Medulla oblongata (tissue), 1 donor: ENCODE measurements at regions not wholly inside any gene's neighbourhood (a gene's known extent, or its start where the extent isn't known, plus 50 kb on each side); places are given as distances from the start of the nearest gene placed in this dataset.
"Not testable (repeated sequence)": the region's sequence is repeated elsewhere in the genome, so short reads cannot be mapped to it uniquely, and the experiment has no call there.

Experiments used
- DNase-seq: peaks from one replicate; pipeline ENCODE4 v3.0.0-alpha.2; 2015; ENCODE audit errors: extremely low spot score

- no peak for DNase-seq
These were observed 344.5 kb downstream of the LRATD1 start for GRCh38 chr2:14977021-14977420.

- DNase-seq, result no peak
These were observed 346.3 kb downstream of the LRATD1 start for GRCh38 chr2:14978845-14979244.

GRCh38 chr2:14982790-14983189 is 350.3 kb downstream of the LRATD1 start:
- no peak for DNase-seq

- no peak for DNase-seq
These were observed 356.1 kb downstream of the LRATD1 start for GRCh38 chr2:14988600-14988999.

GRCh38 chr2:14991723-14992122 is 359.2 kb downstream of the LRATD1 start:
- DNase-seq, result no peak

GRCh38 chr2:14994721-14995120 is 362.2 kb downstream of the LRATD1 start:
- DNase-seq, result no peak

- DNase-seq, result no peak
These were observed 364.0 kb downstream of the LRATD1 start for GRCh38 chr2:14996351-14997014.

GRCh38 chr2:14998546-14998945 is 366.0 kb downstream of the LRATD1 start:
- DNase-seq, result no peak

GRCh38 chr2:14999114-14999661 is 366.7 kb downstream of the LRATD1 start:
- DNase-seq, result no peak

- DNase-seq, result not testable (repeated sequence)
These were observed 370.0 kb downstream of the LRATD1 start for GRCh38 chr2:15002519-15002918.

- no peak for DNase-seq
These were observed 374.1 kb downstream of the LRATD1 start for GRCh38 chr2:15006667-15007066.

- no peak for DNase-seq
These were observed 377.2 kb downstream of the LRATD1 start for GRCh38 chr2:15009681-15010080.

- DNase-seq, result no peak
These were observed 377.8 kb downstream of the LRATD1 start for GRCh38 chr2:15010346-15010745.

- DNase-seq, result no peak
These were observed 386.3 kb downstream of the LRATD1 start for GRCh38 chr2:15018814-15019213.

- no peak for DNase-seq
These were observed 390.7 kb downstream of the LRATD1 start for GRCh38 chr2:15023221-15023620.

- DNase-seq, result no peak
These were observed 395.9 kb downstream of the LRATD1 start for GRCh38 chr2:15028406-15028805.

GRCh38 chr2:15031745-15032240 is 399.3 kb downstream of the LRATD1 start:
- no peak for DNase-seq

- DNase-seq, result no peak
These were observed 401.7 kb downstream of the LRATD1 start for GRCh38 chr2:15034246-15034645.

GRCh38 chr2:15034860-15035259 is 402.3 kb downstream of the LRATD1 start:
- no peak for DNase-seq

GRCh38 chr2:15038366-15039364 is 406.1 kb downstream of the LRATD1 start:
- no peak for DNase-seq

- DNase-seq, result peak; percentile 12
These were observed 408.0 kb downstream of the LRATD1 start for GRCh38 chr2:15040429-15041084.

GRCh38 chr2:15041429-15041837 is 408.9 kb downstream of the LRATD1 start:
- DNase-seq, result no peak
